ENCODE measurements at regions not wholly inside any gene's neighbourhood (a gene's known extent, or its start where the extent isn't known, plus 50 kb on each side); places are given as distances from the start of the nearest gene placed in this dataset.

- Histone ChIP-seq H3K36me3 (ENCODE audit: control insufficient read depth in 2 of 3, insufficient read depth in 3 of 3, low read length in 3 of 3) (no peaks in the 10 kb centered on the region), H3K27ac (ENCODE audit: low read depth in 2 of 2, low read length in 2 of 2) (no peak overlapping the region), H3K4me3 (ENCODE audit: low read length in 3 of 3) (no peak overlapping the region), H3K9ac (ENCODE audit: low read length in 3 of 3) (no peak overlapping the region), H3K4me1 (ENCODE audit: control insufficient read depth in 2 of 3, insufficient read depth in 2 of 3, low read depth in 1 of 3, low read length in 3 of 3) (no peaks in the 10 kb centered on the region), H3K27me3 (ENCODE audit: control insufficient read depth, insufficient read depth, low read length) (no peaks in the 10 kb centered on the region), H3K9me3 (ENCODE audit: control insufficient read depth in 2 of 3, insufficient read depth in 1 of 3, low read length in 3 of 3) (no peaks in the 10 kb centered on the region)
- no peak for FAIRE-seq
- no peak for TF ChIP-seq CTCF (IDR thresholded peaks at IDR 0.05; ENCODE audit: borderline replicate concordance, extremely low read depth, insufficient read depth)
- intact Hi-C loops (cut with DNase I): no loop called here
- DNase-seq: no peak
These were observed 746.6 kb upstream of the B3GALT2 start for GRCh38 chr1:193932979-193933378.

- no peaks in the 10 kb centered on the region for H3K4me1 ChIP-seq (ENCODE audit: control insufficient read depth in 2 of 3, insufficient read depth in 2 of 3, low read depth in 1 of 3, low read length in 3 of 3)
- no peak overlapping the region for H3K27ac ChIP-seq (ENCODE audit: low read depth in 2 of 2, low read length in 2 of 2)
- no peak overlapping the region for H3K4me3 ChIP-seq (ENCODE audit: low read length in 3 of 3)
- intact Hi-C loops (cut with DNase I): no loop called here
- TF ChIP-seq CTCF (IDR thresholded peaks at IDR 0.05; ENCODE audit: borderline replicate concordance, extremely low read depth, insufficient read depth): no peak
- FAIRE-seq (no peak), DNase-seq (peak in 3 of 5 donors; percentile 43 to 76 (median 62))
- H3K27me3 ChIP-seq (ENCODE audit: control insufficient read depth, insufficient read depth, low read length): no peaks in the 10 kb centered on the region
- H3K9me3 ChIP-seq (ENCODE audit: control insufficient read depth in 2 of 3, insufficient read depth in 1 of 3, low read length in 3 of 3): peaks cover 0 to 7% (median 0%) of the 10 kb centered on the region in 3 donors
- H3K9ac ChIP-seq (ENCODE audit: low read length in 3 of 3): no peak overlapping the region
- H3K36me3 ChIP-seq (ENCODE audit: control insufficient read depth in 2 of 3, insufficient read depth in 3 of 3, low read length in 3 of 3): no peaks in the 10 kb centered on the region
These were observed 744.9 kb upstream of the B3GALT2 start for GRCh38 chr1:193931356-193931755.

GRCh38 chr1:193929374-193930033 lies 743.1 kb upstream of the B3GALT2 start:
- Histone ChIP-seq H3K4me3 (ENCODE audit: low read length in 3 of 3) (no peak overlapping the region), H3K27me3 (ENCODE audit: control insufficient read depth, insufficient read depth, low read length) (no peaks in the 10 kb centered on the region), H3K27ac (ENCODE audit: low read depth in 2 of 2, low read length in 2 of 2) (no peak overlapping the region), H3K9me3 (ENCODE audit: control insufficient read depth in 2 of 3, insufficient read depth in 1 of 3, low read length in 3 of 3) (peaks cover 0 to 7% (median 0%) of the 10 kb centered on the region in 3 donors), H3K4me1 (ENCODE audit: control insufficient read depth in 2 of 3, insufficient read depth in 2 of 3, low read depth in 1 of 3, low read length in 3 of 3) (no peaks in the 10 kb centered on the region), H3K36me3 (ENCODE audit: control insufficient read depth in 2 of 3, insufficient read depth in 3 of 3, low read length in 3 of 3) (no peaks in the 10 kb centered on the region), H3K9ac (ENCODE audit: low read length in 3 of 3) (no peak overlapping the region)
- intact Hi-C loops (cut with DNase I): no loop called here
- no peak for FAIRE-seq
- no peak for DNase-seq
- no peak for TF ChIP-seq CTCF (IDR thresholded peaks at IDR 0.05; ENCODE audit: borderline replicate concordance, extremely low read depth, insufficient read depth)

- DNase-seq (no peak), FAIRE-seq (no peak)
- Histone ChIP-seq H3K9me3 (ENCODE audit: control insufficient read depth in 2 of 3, insufficient read depth in 1 of 3, low read length in 3 of 3) (peaks cover 0 to 7% (median 0%) of the 10 kb centered on the region in 3 donors), H3K27me3 (ENCODE audit: control insufficient read depth, insufficient read depth, low read length) (no peaks in the 10 kb centered on the region), H3K27ac (ENCODE audit: low read depth in 2 of 2, low read length in 2 of 2) (no peak overlapping the region), H3K9ac (ENCODE audit: low read length in 3 of 3) (no peak overlapping the region), H3K4me1 (ENCODE audit: control insufficient read depth in 2 of 3, insufficient read depth in 2 of 3, low read depth in 1 of 3, low read length in 3 of 3) (no peaks in the 10 kb centered on the region), H3K36me3 (ENCODE audit: control insufficient read depth in 2 of 3, insufficient read depth in 3 of 3, low read length in 3 of 3) (no peaks in the 10 kb centered on the region), H3K4me3 (ENCODE audit: low read length in 3 of 3) (no peak overlapping the region)
- TF ChIP-seq CTCF (IDR thresholded peaks at IDR 0.05; ENCODE audit: borderline replicate concordance, extremely low read depth, insufficient read depth): no peak
- intact Hi-C loops (cut with DNase I): no loop called here
These were observed 741.1 kb upstream of the B3GALT2 start for GRCh38 chr1:193927550-193927949.

Measured in kidney (tissue), 13 donors.